NCI-H187 treated with DMSO at 0.1 percent for 48 hours (cell line): ENCODE measurements at regions not wholly inside any gene's neighbourhood (a gene's known extent, or its start where the extent isn't known, plus 50 kb on each side); places are given as distances from the start of the nearest gene placed in this dataset.

ENCODE experiments used
- DNase-seq: peaks from one replicate; lab custom pipeline; 2025; lab: John Stamatoyannopoulos, UW

- no peak for DNase-seq
Observed at GRCh38 chr14:29039171-29039570, 272.6 kb downstream of the FOXG1 start.

- no peak for DNase-seq
Observed at GRCh38 chr14:29042551-29042950, 276.0 kb downstream of the FOXG1 start.

GRCh38 chr14:29043737-29044136 lies 277.1 kb downstream of the FOXG1 start:
- no peak for DNase-seq

- no peak for DNase-seq
Observed at GRCh38 chr14:29045237-29045636, 278.6 kb downstream of the FOXG1 start.

- no peak for DNase-seq
Observed at GRCh38 chr14:29054119-29054518, 287.5 kb downstream of the FOXG1 start.

- no peak for DNase-seq
Observed at GRCh38 chr14:29056041-29056566, 289.5 kb downstream of the FOXG1 start.

GRCh38 chr14:29061702-29062101 lies 295.1 kb downstream of the FOXG1 start:
- no peak for DNase-seq

- DNase-seq, result no peak
Observed at GRCh38 chr14:29062466-29062865, 295.9 kb downstream of the FOXG1 start.

GRCh38 chr14:29062976-29063375 lies 296.4 kb downstream of the FOXG1 start:
- no peak for DNase-seq

GRCh38 chr14:29064305-29064900 lies 297.8 kb downstream of the FOXG1 start:
- DNase-seq, result no peak

- DNase-seq, result no peak
Observed at GRCh38 chr14:29069228-29069627, 302.6 kb downstream of the FOXG1 start.

- DNase-seq, result no peak
Observed at GRCh38 chr14:29075761-29076160, 309.2 kb downstream of the FOXG1 start.

GRCh38 chr14:29077916-29078315 lies 311.3 kb downstream of the FOXG1 start:
- no peak for DNase-seq

- DNase-seq, result no peak
Observed at GRCh38 chr14:29078810-29079522, 312.4 kb downstream of the FOXG1 start.

GRCh38 chr14:29085546-29085945 lies 319.0 kb downstream of the FOXG1 start:
- no peak for DNase-seq

GRCh38 chr14:29089849-29090248 lies 323.3 kb downstream of the FOXG1 start:
- DNase-seq, result no peak

GRCh38 chr14:29092121-29092520 lies 325.5 kb downstream of the FOXG1 start:
- no peak for DNase-seq

- no peak for DNase-seq
Observed at GRCh38 chr14:29097476-29097875, 330.9 kb downstream of the FOXG1 start.

GRCh38 chr14:29098656-29099055 lies 332.1 kb downstream of the FOXG1 start:
- no peak for DNase-seq

- DNase-seq, result no peak
Observed at GRCh38 chr14:29102266-29102665, 335.7 kb downstream of the FOXG1 start.

- no peak for DNase-seq
Observed at GRCh38 chr14:29102996-29103395, 336.4 kb downstream of the FOXG1 start.

GRCh38 chr14:29108908-29109307 lies 342.3 kb downstream of the FOXG1 start:
- DNase-seq, result no peak

GRCh38 chr14:29109589-29109988 lies 343.0 kb downstream of the FOXG1 start:
- DNase-seq, result no peak

- no peak for DNase-seq
Observed at GRCh38 chr14:29111554-29111953, 345.0 kb downstream of the FOXG1 start.
